Bone marrow (tissue), 2 donors: ENCODE measurements at regions not wholly inside any gene's neighbourhood (a gene's known extent, or its start where the extent isn't known, plus 50 kb on each side); places are given as distances from the start of the nearest gene placed in this dataset.
"Not testable (repeated sequence)": the region's sequence is repeated elsewhere in the genome, so short reads cannot be mapped to it uniquely, and the experiment has no call there.

ENCODE experiments used
- DNase-seq, 2 donors: peaks; one replicate each; lab custom pipeline; 2025; lab: John Stamatoyannopoulos, UW

GRCh38 chr6:6091608-6092002, 84.9 kb upstream of the NRN1 start:
- no peak for DNase-seq

- DNase-seq: no peak
Measured at GRCh38 chr6:6090861-6091607, 84.3 kb upstream of the NRN1 start.

- DNase-seq: no peak
Measured at GRCh38 chr6:6085928-6086668, 79.4 kb upstream of the NRN1 start.

GRCh38 chr6:6080975-6081374, 74.2 kb upstream of the NRN1 start:
- DNase-seq: no peak

- DNase-seq: no peak
Measured at GRCh38 chr6:6074190-6074589, 67.5 kb upstream of the NRN1 start.

- not testable (repeated sequence) for DNase-seq
Measured at GRCh38 chr6:6068157-6068556, 61.4 kb upstream of the NRN1 start.

- no peak for DNase-seq
Measured at GRCh38 chr6:6058054-6058444, 51.3 kb upstream of the NRN1 start.

- peak in 1 of 2 donors; percentile 55 for DNase-seq
Measured at GRCh38 chr6:6057442-6058053, 50.8 kb upstream of the NRN1 start.
